HepG2 (cell line): ENCODE measurements at regions not wholly inside any gene's neighbourhood (a gene's known extent, or its start where the extent isn't known, plus 50 kb on each side); places are given as distances from the start of the nearest gene placed in this dataset.

ENCODE experiments used
- FOXC1 ChIP-seq: sonication (generic); formaldehyde crosslinking; IDR thresholded peaks from 2 replicates; pipeline ENCODE4 v1.8.0; 2022; ENCODE audit warnings: mild to moderate bottlenecking, missing genetic modification reagents, borderline replicate concordance
- HOXA5 ChIP-seq: sonication (generic); formaldehyde crosslinking; IDR thresholded peaks from 2 replicates; pipeline ENCODE4 v1.4.0; 2020; ENCODE audit warnings: missing genetic modification reagents
- IKZF1 ChIP-seq: fragments of 450-650 bp; IDR thresholded peaks from 2 replicates; pipeline ENCODE4 v1.7.1; 2016
- NPAS2 ChIP-seq: sonication (generic); formaldehyde crosslinking; IDR thresholded peaks from 2 replicates; pipeline ENCODE4 v1.8.0; 2022; ENCODE audit warnings: mild to moderate bottlenecking, missing genetic modification reagents, borderline replicate concordance
- TCF7L2 ChIP-seq: IDR thresholded peaks from 2 replicates; pipeline ENCODE4 v1.6.1; 2011; ENCODE audit warnings: mild to moderate bottlenecking, low read depth, low read length, moderate library complexity
- ZNF44 ChIP-seq: sonication (generic); formaldehyde crosslinking; IDR thresholded peaks from 2 replicates; pipeline ENCODE4 v1.5.1; 2020; ENCODE audit warnings: mild to moderate bottlenecking, missing genetic modification reagents
- ZNF564 ChIP-seq: sonication (generic); formaldehyde crosslinking; IDR thresholded peaks from 2 replicates; pipeline ENCODE4 v1.8.1; 2023; ENCODE audit warnings: mild to moderate bottlenecking, missing genetic modification reagents
- ZNF569 ChIP-seq: sonication (generic); formaldehyde crosslinking; IDR thresholded peaks from 2 replicates; pipeline ENCODE4 v1.5.0; 2020; ENCODE audit warnings: mild to moderate bottlenecking, missing genetic modification reagents, moderate library complexity, borderline replicate concordance
- ZNF678 ChIP-seq: sonication (generic); formaldehyde crosslinking; IDR thresholded peaks from 2 replicates; pipeline ENCODE4 v1.4.0; 2020; ENCODE audit warnings: mild to moderate bottlenecking, missing genetic modification reagents
- TF ChIP-seq, protein P1 (sequence below): IDR thresholded peaks from 2 replicates; pipeline ENCODE4 v1.6.1; 2016; ENCODE audit warnings: missing genetic modification reagents, missing compliant biosample characterization
- TF ChIP-seq, protein P2 (sequence below): sonication (generic); formaldehyde crosslinking; IDR thresholded peaks from 2 replicates; pipeline ENCODE4 v1.5.0; 2020; ENCODE audit warnings: mild to moderate bottlenecking, missing genetic modification reagents, moderate library complexity

DNA sequence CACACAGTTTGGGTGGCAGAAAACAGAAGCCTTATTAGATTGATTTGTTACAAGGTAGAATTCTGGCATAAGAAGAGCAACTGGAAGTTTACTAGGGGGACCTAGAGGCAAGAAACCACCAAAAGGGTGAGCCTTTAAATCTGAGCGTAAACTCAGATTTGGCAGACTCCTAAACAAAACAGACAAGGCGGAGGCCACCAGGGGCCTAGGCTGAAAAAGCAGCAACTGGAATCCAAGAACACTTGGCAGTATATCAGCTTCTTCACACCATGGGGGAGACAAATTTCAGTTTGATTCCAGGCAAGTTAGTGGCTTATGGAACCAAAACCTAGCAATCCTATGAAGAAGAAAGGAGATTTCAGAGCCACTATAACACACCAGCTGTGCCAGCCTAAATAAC is 220.0 kb downstream of the C3orf38 start:
- no peak for TF ChIP-seq IKZF1
- no peak for TF ChIP-seq NPAS2 (CRISPR knock-in tag)
- no peak for TF ChIP-seq ZNF564 (CRISPR knock-in tag)
- TF ChIP-seq ZNF569, result no peak
- no peak for TF ChIP-seq ZNF44
- no peak for TF ChIP-seq HOXA5 (CRISPR knock-in tag)
- TF ChIP-seq FOXC1 (CRISPR knock-in tag), result no peak
- TF ChIP-seq, protein P1, sequence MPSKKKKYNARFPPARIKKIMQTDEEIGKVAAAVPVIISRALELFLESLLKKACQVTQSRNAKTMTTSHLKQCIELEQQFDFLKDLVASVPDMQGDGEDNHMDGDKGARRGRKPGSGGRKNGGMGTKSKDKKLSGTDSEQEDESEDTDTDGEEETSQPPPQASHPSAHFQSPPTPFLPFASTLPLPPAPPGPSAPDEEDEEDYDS (CRISPR knock-in tag), result no peak
- TF ChIP-seq ZNF678 (CRISPR knock-in tag), result no peak
- TF ChIP-seq, protein P2, sequence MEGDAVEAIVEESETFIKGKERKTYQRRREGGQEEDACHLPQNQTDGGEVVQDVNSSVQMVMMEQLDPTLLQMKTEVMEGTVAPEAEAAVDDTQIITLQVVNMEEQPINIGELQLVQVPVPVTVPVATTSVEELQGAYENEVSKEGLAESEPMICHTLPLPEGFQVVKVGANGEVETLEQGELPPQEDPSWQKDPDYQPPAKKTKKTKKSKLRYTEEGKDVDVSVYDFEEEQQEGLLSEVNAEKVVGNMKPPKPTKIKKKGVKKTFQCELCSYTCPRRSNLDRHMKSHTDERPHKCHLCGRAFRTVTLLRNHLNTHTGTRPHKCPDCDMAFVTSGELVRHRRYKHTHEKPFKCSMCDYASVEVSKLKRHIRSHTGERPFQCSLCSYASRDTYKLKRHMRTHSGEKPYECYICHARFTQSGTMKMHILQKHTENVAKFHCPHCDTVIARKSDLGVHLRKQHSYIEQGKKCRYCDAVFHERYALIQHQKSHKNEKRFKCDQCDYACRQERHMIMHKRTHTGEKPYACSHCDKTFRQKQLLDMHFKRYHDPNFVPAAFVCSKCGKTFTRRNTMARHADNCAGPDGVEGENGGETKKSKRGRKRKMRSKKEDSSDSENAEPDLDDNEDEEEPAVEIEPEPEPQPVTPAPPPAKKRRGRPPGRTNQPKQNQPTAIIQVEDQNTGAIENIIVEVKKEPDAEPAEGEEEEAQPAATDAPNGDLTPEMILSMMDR, result no peak
- no peak for TF ChIP-seq TCF7L2
